PFSK-1 (cell line): ENCODE measurements at regions not wholly inside any gene's neighbourhood (a gene's known extent, or its start where the extent isn't known, plus 50 kb on each side); places are given as distances from the start of the nearest gene placed in this dataset.

ENCODE experiments used
- FOXP2 ChIP-seq: optimal IDR thresholded peaks from 2 replicates; pipeline ENCODE3; 2011; ENCODE audit warnings: borderline replicate concordance, control low read depth, inconsistent platforms; ENCODE audit not compliant: insufficient read depth; ENCODE audit errors: extremely low read length, extremely low read depth
- POLR2AphosphoS5 ChIP-seq: IDR thresholded peaks from 2 replicates; pipeline ENCODE4 v1.6.1; 2012; ENCODE audit warnings: low read depth, mild to moderate bottlenecking, control low read depth, low read length, moderate library complexity
- SIN3A ChIP-seq: IDR thresholded peaks from 2 replicates; pipeline ENCODE4 v1.6.1; 2012; ENCODE audit warnings: mild to moderate bottlenecking, low read length, moderate library complexity, borderline replicate concordance; ENCODE audit not compliant: insufficient read depth
- TAF1 ChIP-seq: IDR thresholded peaks from 2 replicates; pipeline ENCODE4 v1.6.1; 2012; ENCODE audit warnings: low read length, control low read depth, borderline replicate concordance; ENCODE audit not compliant: insufficient read depth
- TF ChIP-seq, protein P1 (sequence below), 2 experiments: IDR thresholded peaks; 2 replicates each; pipeline versions ENCODE4 v1.6.1 to v1.8.0; 2011 to 2012; ENCODE audit warnings: low read depth in 2 of 2, low read length in 2 of 2, control low read depth in 1 of 2, inconsistent platforms in 1 of 2, mild to moderate bottlenecking in 1 of 2, moderate library complexity in 1 of 2; ENCODE audit not compliant: insufficient read depth in 1 of 2

DNA sequence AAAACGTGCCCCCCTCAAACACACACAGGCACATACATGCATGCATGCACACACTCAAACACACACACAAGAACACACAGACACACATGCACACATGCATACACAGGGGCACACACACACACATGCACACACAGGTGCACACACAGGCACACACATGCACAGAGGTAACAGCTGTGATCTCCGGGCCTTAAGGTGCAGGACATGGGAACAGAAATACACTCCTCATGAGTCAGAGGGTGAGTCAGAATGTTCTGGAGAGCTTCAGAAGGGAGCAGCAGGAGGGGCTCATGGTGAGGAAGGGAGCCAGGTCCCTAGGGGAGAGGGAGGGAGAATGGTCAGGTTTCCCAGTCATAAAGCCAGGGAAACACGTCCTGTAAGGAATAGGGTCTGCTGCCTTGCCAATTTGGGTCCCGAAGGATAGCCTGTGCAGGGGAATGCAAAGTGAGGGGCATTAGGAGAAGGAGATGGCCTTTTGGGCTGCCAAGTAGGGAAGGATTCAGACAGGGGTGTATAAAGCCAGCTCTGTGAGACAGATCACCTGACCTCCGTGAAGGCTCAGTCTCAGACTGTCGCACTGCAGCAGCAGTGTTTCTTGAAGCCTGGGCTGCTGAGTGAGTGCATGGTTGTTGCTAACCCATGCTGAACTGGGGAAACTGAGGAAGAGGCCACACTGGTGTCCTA, 123.9 kb downstream of the MAFB start:
- no peak for TF ChIP-seq SIN3A
- TF ChIP-seq, protein P1, sequence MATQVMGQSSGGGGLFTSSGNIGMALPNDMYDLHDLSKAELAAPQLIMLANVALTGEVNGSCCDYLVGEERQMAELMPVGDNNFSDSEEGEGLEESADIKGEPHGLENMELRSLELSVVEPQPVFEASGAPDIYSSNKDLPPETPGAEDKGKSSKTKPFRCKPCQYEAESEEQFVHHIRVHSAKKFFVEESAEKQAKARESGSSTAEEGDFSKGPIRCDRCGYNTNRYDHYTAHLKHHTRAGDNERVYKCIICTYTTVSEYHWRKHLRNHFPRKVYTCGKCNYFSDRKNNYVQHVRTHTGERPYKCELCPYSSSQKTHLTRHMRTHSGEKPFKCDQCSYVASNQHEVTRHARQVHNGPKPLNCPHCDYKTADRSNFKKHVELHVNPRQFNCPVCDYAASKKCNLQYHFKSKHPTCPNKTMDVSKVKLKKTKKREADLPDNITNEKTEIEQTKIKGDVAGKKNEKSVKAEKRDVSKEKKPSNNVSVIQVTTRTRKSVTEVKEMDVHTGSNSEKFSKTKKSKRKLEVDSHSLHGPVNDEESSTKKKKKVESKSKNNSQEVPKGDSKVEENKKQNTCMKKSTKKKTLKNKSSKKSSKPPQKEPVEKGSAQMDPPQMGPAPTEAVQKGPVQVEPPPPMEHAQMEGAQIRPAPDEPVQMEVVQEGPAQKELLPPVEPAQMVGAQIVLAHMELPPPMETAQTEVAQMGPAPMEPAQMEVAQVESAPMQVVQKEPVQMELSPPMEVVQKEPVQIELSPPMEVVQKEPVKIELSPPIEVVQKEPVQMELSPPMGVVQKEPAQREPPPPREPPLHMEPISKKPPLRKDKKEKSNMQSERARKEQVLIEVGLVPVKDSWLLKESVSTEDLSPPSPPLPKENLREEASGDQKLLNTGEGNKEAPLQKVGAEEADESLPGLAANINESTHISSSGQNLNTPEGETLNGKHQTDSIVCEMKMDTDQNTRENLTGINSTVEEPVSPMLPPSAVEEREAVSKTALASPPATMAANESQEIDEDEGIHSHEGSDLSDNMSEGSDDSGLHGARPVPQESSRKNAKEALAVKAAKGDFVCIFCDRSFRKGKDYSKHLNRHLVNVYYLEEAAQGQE (IDR thresholded peaks at IDR 0.05; ENCODE audit: insufficient read depth in 1 of 2, low read depth in 2 of 2, low read length in 2 of 2) = no peak
- no peak for TF ChIP-seq TAF1
- TF ChIP-seq POLR2AphosphoS5 = no peak
- TF ChIP-seq FOXP2 = no peak

- TF ChIP-seq TAF1 = no peak
- TF ChIP-seq, protein P1 (IDR thresholded peaks at IDR 0.05; ENCODE audit: insufficient read depth in 1 of 2, low read depth in 2 of 2, low read length in 2 of 2) = no peak
- TF ChIP-seq SIN3A = no peak
- TF ChIP-seq FOXP2 = no peak
- TF ChIP-seq POLR2AphosphoS5 = no peak
Measured at GRCh38 chr20:40563296-40563950, 125.6 kb downstream of the MAFB start.

DNA sequence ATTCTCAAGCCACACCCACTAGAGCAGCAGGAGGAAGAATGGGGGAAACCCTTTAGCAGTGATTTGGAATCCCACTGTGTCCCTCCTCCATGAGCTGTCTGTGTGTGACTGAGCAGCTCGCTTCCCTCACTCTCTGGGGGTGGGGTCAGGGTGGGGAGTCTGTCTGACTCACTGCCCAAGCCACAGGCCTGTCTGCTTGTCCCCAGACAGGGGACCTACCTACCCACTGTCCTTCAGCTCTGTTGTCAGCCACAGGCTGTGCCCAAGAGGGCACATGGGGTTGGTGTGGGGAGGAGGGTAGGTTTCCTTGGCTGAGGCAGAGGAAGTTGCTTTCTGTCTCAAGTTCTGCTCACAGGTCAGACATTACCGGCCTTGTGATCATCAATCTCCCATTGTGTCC, 127.0 kb downstream of the MAFB start:
- TF ChIP-seq TAF1 (no peak), SIN3A (no peak), POLR2AphosphoS5 (no peak), FOXP2 (no peak)
- TF ChIP-seq, protein P1 (IDR thresholded peaks at IDR 0.05; ENCODE audit: insufficient read depth in 1 of 2, low read depth in 2 of 2, low read length in 2 of 2) = no peak

DNA sequence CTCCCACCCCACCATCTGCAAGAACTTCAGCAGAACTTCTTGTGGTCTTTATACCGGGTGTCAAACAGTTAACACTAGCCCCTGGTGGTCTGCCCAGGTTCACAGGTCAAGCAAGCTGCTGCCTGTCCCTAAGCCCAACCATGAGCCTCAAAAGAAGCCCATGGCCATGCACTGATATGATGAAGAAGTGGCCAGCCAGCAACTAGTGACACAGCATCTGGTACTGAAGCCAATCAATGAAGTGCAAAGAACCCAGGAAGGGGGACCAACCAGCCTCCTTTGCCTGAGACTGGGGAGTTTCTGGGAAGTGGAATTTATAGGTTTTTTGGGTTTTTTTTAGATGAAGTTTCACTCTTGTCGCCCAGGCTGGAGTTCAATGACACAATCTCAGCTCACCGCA, 127.8 kb downstream of the MAFB start:
- no peak for TF ChIP-seq POLR2AphosphoS5
- TF ChIP-seq, protein P1 (IDR thresholded peaks at IDR 0.05; ENCODE audit: insufficient read depth in 1 of 2, low read depth in 2 of 2, low read length in 2 of 2) = no peak
- no peak for TF ChIP-seq TAF1
- TF ChIP-seq SIN3A = no peak
- TF ChIP-seq FOXP2 = no peak

DNA sequence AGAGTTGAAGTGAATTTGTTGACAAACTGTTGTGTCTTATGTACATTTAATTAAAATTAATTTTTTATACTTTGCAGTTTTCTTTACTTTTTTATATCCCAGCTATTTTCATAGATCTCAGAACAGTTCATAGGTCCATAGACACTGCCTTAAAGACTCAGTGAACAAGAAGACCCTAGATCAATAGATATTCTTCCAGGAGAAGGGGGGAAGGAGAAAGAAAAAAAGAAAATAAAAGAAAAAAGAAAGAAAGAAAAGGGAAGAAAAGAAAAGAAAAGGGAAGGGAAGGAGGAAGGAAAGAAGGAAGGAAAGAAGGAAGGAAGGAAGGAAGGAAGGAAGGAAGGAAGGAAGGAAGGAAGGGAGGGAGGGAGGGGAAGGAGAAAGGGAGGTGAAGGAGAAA, 130.8 kb downstream of the MAFB start:
- TF ChIP-seq POLR2AphosphoS5 (no peak), SIN3A (no peak), FOXP2 (no peak), TAF1 (no peak)
- TF ChIP-seq, protein P1 (IDR thresholded peaks at IDR 0.05; ENCODE audit: insufficient read depth in 1 of 2, low read depth in 2 of 2, low read length in 2 of 2) = no peak
